Adrenal gland (tissue), 9 donors: ENCODE measurements at regions not wholly inside any gene's neighbourhood (a gene's known extent, or its start where the extent isn't known, plus 50 kb on each side); places are given as distances from the start of the nearest gene placed in this dataset.
A peak's percentile ranks its signal among the peaks of the same experiment; 100 is the strongest.

Experiments
- DNase-seq, 7 donors: peaks; one replicate each; pipeline ENCODE4 v3.0.0-alpha.2; 2019 to 2020
- H3K27ac ChIP-seq, 5 donors: fragments of 200-600 bp; sonication (generic) in 4 of 5; 1 replicate in 3 of 5; 2 replicates in 2 of 5; pipeline versions ENCODE4 v1.5.1 to v1.8.0; 2016 to 2020; ENCODE audit warnings: mild to moderate bottlenecking in 1 of 5
- H3K27me3 ChIP-seq: fragments of 200-600 bp; 2 replicates; pipeline ENCODE4 v1.8.0; 2021
- H3K36me3 ChIP-seq, 2 donors: fragments of 200-600 bp; replicated peaks in 1 of 2; 1 replicate in 1 of 2; 2 replicates in 1 of 2; pipeline versions ENCODE4 v1.5.1 to v1.8.0; 2018 to 2022
- H3K4me1 ChIP-seq, 2 donors: fragments of 200-600 bp; replicated peaks in 1 of 2; 1 replicate in 1 of 2; 2 replicates in 1 of 2; pipeline versions ENCODE4 v1.5.1 to v1.8.0; 2018 to 2021
- H3K4me3 ChIP-seq, 4 donors: fragments of 200-600 bp; sonication (generic) in 3 of 4; one replicate each; pipeline ENCODE4 v1.5.1; 2016 to 2018
- H3K9me3 ChIP-seq, 3 donors: fragments of 200-600 bp; sonication (generic) in 1 of 3; replicated peaks in 1 of 3; 1 replicate in 2 of 3; 2 replicates in 1 of 3; pipeline versions ENCODE4 v1.5.1 to v1.8.0; 2016 to 2021
- POLR2A ChIP-seq, 2 donors: fragments of 450-650 bp; IDR thresholded peaks; one replicate each; pipeline ENCODE4 v1.6.1; 2017; ENCODE audit warnings: antibody characterized with exemption in 2 of 2, mild to moderate bottlenecking in 2 of 2, moderate library complexity in 1 of 2
- WGBS, 4 donors: extraction: QIAGEN DNeasy Blood & Tissue Kit in 2 of 4; methylation state at CpG; one replicate each; pipeline versions ENCODE4 v1.1.5 to v1.1.7; 2013 to 2017; 5-methylcytosine and 5-hydroxymethylcytosine counted together
- intact Hi-C, 2 donors: fragments of 100-400 bp; cut with DNase I; formaldehyde crosslinking; loops; one replicate each; pipeline versions ENCODE4 v1.14.1 to v1.15.0; 2022 to 2023
- TF ChIP-seq, protein P1 (sequence below), 6 experiments: fragments of 450-650 bp in 4 of 6; fragments of 200-600 bp in 2 of 6; sonication (generic) in 1 of 6; IDR thresholded peaks; 1 replicate in 5 of 6; 2 replicates in 1 of 6; pipeline versions ENCODE4 v1.5.1 to v1.8.0; 2016 to 2021; ENCODE audit warnings: antibody characterized with exemption in 6 of 6, mild to moderate bottlenecking in 2 of 6, moderate library complexity in 1 of 6
- donor health status: healthy with polysubstance abuse.
- donor health status: Bipolar disorder and iron deficiency.
- donor health status: DM: yes; HTN: yes; CAD: no.
- donor health status: DM: no; HTN: no; CAD: no.
- donor health status: DM: no; HTN: no; CAD: no.

DNA sequence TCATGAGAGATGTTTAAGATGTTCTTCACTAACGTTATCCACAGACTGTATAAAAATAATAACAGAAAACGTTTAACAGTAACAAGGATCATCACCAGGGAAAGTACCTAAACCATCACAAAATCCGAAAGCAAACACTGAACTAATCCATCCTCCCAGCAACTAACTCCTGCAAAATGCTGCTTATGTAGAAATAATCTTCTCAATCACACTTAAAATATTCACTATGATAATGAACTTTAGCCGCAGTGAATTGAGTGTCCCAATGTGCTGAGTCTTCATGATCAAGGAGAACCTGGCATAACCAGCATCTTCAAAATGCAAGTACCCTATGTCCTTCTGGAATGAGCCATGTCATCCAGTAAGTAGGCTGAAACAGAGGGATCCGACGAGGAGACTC lies 166.1 kb downstream of the LTN1 start:
- no peaks in the 10 kb centered on the region for H3K9me3 ChIP-seq
- no peak for DNase-seq
- no peak overlapping the region for H3K27ac ChIP-seq
- WGBS, 4 donors = 76 to 81% (median 80%) methylated on average over 6 of the region's 6 CpGs
- no peak for TF ChIP-seq POLR2A (IDR thresholded peaks at IDR 0.05)
- TF ChIP-seq, protein P1, sequence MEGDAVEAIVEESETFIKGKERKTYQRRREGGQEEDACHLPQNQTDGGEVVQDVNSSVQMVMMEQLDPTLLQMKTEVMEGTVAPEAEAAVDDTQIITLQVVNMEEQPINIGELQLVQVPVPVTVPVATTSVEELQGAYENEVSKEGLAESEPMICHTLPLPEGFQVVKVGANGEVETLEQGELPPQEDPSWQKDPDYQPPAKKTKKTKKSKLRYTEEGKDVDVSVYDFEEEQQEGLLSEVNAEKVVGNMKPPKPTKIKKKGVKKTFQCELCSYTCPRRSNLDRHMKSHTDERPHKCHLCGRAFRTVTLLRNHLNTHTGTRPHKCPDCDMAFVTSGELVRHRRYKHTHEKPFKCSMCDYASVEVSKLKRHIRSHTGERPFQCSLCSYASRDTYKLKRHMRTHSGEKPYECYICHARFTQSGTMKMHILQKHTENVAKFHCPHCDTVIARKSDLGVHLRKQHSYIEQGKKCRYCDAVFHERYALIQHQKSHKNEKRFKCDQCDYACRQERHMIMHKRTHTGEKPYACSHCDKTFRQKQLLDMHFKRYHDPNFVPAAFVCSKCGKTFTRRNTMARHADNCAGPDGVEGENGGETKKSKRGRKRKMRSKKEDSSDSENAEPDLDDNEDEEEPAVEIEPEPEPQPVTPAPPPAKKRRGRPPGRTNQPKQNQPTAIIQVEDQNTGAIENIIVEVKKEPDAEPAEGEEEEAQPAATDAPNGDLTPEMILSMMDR (IDR thresholded peaks at IDR 0.05) = no peak
- H3K36me3 ChIP-seq = no peaks in the 10 kb centered on the region
- H3K4me1 ChIP-seq = no peaks in the 10 kb centered on the region
- intact Hi-C loops = no loop called here
- H3K27me3 ChIP-seq = no peaks in the 10 kb centered on the region
- no peak overlapping the region for H3K4me3 ChIP-seq

DNA sequence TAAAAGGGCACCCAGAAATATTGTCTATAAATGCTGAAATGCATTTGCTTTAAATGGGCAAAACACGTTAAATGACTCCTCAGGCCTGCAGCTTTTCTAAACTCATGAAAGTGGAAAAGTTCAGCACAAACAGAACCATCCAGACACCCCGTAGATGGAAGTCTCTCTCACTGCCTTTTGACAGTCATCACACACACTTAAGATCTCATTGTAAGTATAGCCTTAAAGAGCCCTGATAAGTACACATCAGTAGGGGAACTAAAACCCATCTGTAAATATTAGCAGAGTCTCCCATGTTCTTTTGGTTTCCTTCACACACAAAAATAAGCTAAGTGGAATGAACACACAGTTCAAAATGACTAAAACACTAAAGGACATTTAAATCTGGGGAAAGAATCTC lies 166.7 kb downstream of the LTN1 start:
- no peak for DNase-seq
- Histone ChIP-seq H3K4me3 (no peak overlapping the region), H3K9me3 (no peaks in the 10 kb centered on the region), H3K27ac (no peak overlapping the region), H3K36me3 (no peaks in the 10 kb centered on the region), H3K4me1 (no peaks in the 10 kb centered on the region), H3K27me3 (no peaks in the 10 kb centered on the region)
- TF ChIP-seq, protein P1 (IDR thresholded peaks at IDR 0.05) = no peak
- TF ChIP-seq POLR2A (IDR thresholded peaks at IDR 0.05) = no peak
- intact Hi-C loops = no loop called here
- WGBS, 4 donors = 80 to 94% (median 86%) methylated on average over 2 of the region's 2 CpGs

DNA sequence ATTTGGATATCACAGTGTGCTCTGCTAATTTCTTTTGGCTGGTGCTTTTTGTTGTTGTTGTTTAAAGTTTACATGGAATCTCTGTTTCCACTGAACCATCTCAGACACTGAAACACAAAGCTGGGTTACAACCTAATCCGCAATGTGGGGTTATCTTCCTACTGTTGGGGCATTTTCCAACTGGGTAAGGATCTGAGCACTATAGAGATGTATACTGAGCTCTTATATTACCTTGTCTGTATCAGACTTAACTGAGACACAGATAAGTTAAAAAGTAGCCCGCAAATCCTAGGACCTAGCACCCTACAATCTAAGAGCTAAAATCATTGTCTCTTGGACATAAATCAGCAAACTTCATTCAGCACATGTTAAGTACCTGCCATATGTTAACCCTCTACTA lies 169.2 kb downstream of the LTN1 start:
- H3K27ac ChIP-seq = no peak overlapping the region
- H3K36me3 ChIP-seq = no peaks in the 10 kb centered on the region
- no peak overlapping the region for H3K4me3 ChIP-seq
- TF ChIP-seq POLR2A (IDR thresholded peaks at IDR 0.05) = no peak
- TF ChIP-seq, protein P1 (IDR thresholded peaks at IDR 0.05) = no peak
- no peaks in the 10 kb centered on the region for H3K27me3 ChIP-seq
- no peaks in the 10 kb centered on the region for H3K4me1 ChIP-seq
- no peak for DNase-seq
- intact Hi-C loops = no loop called here
- 64 to 83% (median 75%) methylated on average over 2 of the region's 2 CpGs for WGBS, 4 donors
- no peaks in the 10 kb centered on the region for H3K9me3 ChIP-seq

DNA sequence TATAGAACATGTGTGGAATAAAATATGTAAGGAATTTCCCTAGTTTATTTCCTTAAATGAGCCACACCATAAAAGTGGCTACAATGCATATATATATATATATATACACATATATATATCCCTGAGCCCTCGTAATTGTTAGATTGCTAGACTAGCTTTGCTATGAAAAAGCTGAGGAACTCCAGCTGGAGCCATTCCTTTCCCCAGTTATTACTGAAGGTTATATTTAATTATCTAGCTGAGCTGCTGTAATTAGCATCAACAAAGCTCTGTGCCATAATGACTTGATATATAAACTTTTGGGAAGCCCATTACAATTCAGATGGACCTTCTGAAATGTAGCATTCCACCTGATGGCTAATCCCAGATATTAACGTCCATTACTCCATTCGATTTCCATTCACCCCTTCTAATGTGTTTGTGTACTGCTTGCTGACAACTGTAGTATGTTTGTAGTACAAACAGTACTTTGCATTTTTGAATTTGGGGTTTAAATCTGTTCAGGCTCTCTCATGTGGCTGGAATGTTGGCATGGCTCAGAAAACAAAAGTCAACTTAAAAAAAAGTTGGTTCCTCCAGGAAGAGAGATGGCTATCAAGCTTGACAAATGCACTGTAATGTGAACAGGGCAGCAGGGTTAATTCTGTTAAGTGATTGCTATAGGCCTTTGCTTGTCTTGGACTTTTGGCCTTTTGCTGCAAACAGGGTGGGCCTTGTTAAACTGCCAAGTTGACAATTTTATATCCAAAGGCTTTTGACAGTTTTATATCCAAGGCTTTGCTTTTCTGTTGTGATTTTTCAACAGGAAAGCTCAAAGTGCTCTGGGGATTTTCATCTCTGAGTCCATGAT lies 170.0 kb downstream of the LTN1 start:
- TF ChIP-seq, protein P1 (IDR thresholded peaks at IDR 0.05) = no peak
- no peak for TF ChIP-seq POLR2A (IDR thresholded peaks at IDR 0.05)
- DNase-seq = no peak
- H3K27ac ChIP-seq = peak overlapping the region in 1 of 5 donors; percentile 21
- H3K9me3 ChIP-seq = no peaks in the 10 kb centered on the region
- no peak overlapping the region for H3K4me3 ChIP-seq
- H3K27me3 ChIP-seq = no peaks in the 10 kb centered on the region
- intact Hi-C loops = no loop called here
- no peaks in the 10 kb centered on the region for H3K36me3 ChIP-seq
- no peaks in the 10 kb centered on the region for H3K4me1 ChIP-seq
- 57 to 65% (median 60%) methylated on average over 3 of the region's 3 CpGs for WGBS, 4 donors
